Prostate gland (tissue), 2 donors: ENCODE measurements at regions not wholly inside any gene's neighbourhood (a gene's known extent, or its start where the extent isn't known, plus 50 kb on each side); places are given as distances from the start of the nearest gene placed in this dataset.

Experiments used
- DNase-seq: peaks from one replicate; pipeline ENCODE4 v3.0.0-alpha.2; 2019; ENCODE audit warnings: low spot score
- H3K27ac ChIP-seq, 2 donors: fragments of 200-600 bp; sonication (generic); 2 replicates each; pipeline ENCODE4 v1.5.1; 2017 to 2019
- H3K27me3 ChIP-seq: fragments of 200-600 bp; sonication (generic); replicated peaks from 2 replicates; pipeline ENCODE4 v1.5.1; 2019; ENCODE audit not compliant: insufficient read depth
- H3K36me3 ChIP-seq, 2 donors: fragments of 200-600 bp; sonication (generic); 1 replicate in 1 of 2; 2 replicates in 1 of 2; pipeline versions ENCODE4 v1.5.1 to v1.8.1; 2017 to 2019
- H3K4me1 ChIP-seq: fragments of 200-600 bp; sonication (generic); replicated peaks from 2 replicates; pipeline ENCODE4 v1.5.1; 2019
- H3K4me3 ChIP-seq, 2 donors: fragments of 200-600 bp; sonication (generic); 2 replicates each; pipeline ENCODE4 v1.5.1; 2017 to 2019
- H3K9me3 ChIP-seq: fragments of 200-600 bp; sonication (generic); 2 replicates; pipeline ENCODE4 v1.5.1; 2017
- POLR2A ChIP-seq: fragments of 450-650 bp; IDR thresholded peaks from one replicate; pipeline ENCODE4 v1.6.1; 2016; ENCODE audit warnings: antibody characterized with exemption, mild to moderate bottlenecking
- POLR2AphosphoS5 ChIP-seq: sonication (generic); formaldehyde crosslinking; IDR thresholded peaks from one replicate; pipeline ENCODE4 v1.6.1; 2017; ENCODE audit warnings: antibody characterized with exemption
- WGBS: methylation state at CpG from one replicate; pipeline ENCODE4 v1.1.5; 2018; 5-methylcytosine and 5-hydroxymethylcytosine counted together
- intact Hi-C: fragments of 100-400 bp; cut with DNase I; formaldehyde crosslinking; loops from one replicate; pipeline ENCODE4 v1.14.2; 2022
- TF ChIP-seq, protein P1 (sequence below), 4 experiments: fragments of 200-600 bp in 2 of 4; fragments of 450-650 bp in 2 of 4; sonication (generic) in 2 of 4; IDR thresholded peaks; 1 replicate in 3 of 4; 2 replicates in 1 of 4; pipeline ENCODE4 v1.5.1; 2016 to 2019; ENCODE audit warnings: antibody characterized with exemption in 4 of 4, mild to moderate bottlenecking in 2 of 4, moderate library complexity in 2 of 4

DNA sequence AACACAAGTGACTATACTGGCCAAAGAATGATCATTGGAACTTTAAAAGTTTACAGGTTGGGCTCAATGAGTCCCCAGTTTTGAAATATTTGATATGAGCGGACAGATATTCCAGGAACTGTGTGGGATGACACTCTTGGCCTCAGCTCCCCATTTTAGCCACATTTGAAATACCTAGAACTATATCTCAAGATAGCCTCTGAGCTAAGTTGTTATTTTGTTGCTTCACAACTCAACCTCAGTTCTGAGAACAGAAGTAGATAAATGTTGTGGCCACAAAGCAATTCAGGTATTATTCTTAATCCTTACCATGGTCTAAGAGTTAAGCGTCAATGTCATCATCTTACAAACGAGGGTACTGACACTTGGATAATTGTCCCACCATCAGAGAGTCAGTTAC, 172.2 kb upstream of the SETBP1 start:
- WGBS = 92% methylated on average over 3 of the region's 3 CpGs
- Histone ChIP-seq H3K36me3 (no peaks in the 10 kb centered on the region), H3K9me3 (no peaks in the 10 kb centered on the region), H3K27me3 (no peaks in the 10 kb centered on the region), H3K4me3 (no peak overlapping the region), H3K4me1 (no peaks in the 10 kb centered on the region), H3K27ac (no peak overlapping the region)
- intact Hi-C loops = no loop called here
- no peak for DNase-seq
- no peak for TF ChIP-seq POLR2A
- TF ChIP-seq, protein P1, sequence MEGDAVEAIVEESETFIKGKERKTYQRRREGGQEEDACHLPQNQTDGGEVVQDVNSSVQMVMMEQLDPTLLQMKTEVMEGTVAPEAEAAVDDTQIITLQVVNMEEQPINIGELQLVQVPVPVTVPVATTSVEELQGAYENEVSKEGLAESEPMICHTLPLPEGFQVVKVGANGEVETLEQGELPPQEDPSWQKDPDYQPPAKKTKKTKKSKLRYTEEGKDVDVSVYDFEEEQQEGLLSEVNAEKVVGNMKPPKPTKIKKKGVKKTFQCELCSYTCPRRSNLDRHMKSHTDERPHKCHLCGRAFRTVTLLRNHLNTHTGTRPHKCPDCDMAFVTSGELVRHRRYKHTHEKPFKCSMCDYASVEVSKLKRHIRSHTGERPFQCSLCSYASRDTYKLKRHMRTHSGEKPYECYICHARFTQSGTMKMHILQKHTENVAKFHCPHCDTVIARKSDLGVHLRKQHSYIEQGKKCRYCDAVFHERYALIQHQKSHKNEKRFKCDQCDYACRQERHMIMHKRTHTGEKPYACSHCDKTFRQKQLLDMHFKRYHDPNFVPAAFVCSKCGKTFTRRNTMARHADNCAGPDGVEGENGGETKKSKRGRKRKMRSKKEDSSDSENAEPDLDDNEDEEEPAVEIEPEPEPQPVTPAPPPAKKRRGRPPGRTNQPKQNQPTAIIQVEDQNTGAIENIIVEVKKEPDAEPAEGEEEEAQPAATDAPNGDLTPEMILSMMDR (IDR thresholded peaks at IDR 0.05) = no peak
- TF ChIP-seq POLR2AphosphoS5 = no peak

DNA sequence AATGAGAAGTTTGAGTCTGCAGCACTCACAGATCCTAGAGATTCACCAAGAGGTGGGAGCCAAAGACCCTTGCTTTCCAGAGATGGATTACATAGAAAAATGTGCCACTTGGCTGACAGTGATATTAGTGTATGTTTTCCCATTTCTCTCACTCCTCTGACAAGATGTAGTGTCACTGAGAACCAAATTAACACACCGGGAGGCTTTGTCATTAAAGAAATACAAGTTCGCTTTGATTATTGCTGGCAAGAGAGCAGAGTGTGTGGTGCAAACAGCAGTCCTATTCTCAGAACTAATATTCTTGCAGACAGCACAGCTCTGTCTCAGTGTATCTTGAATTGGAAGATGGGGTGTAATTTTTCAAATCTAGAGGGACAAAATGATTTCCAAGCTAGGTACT, 171.6 kb upstream of the SETBP1 start:
- no peak overlapping the region for H3K27ac ChIP-seq
- 80% methylated on average over 2 of the region's 2 CpGs for WGBS
- H3K36me3 ChIP-seq = no peaks in the 10 kb centered on the region
- no peak for DNase-seq
- no peaks in the 10 kb centered on the region for H3K4me1 ChIP-seq
- intact Hi-C loops = no loop called here
- no peaks in the 10 kb centered on the region for H3K27me3 ChIP-seq
- no peak overlapping the region for H3K4me3 ChIP-seq
- H3K9me3 ChIP-seq = no peaks in the 10 kb centered on the region
- TF ChIP-seq, protein P1 (IDR thresholded peaks at IDR 0.05) = no peak
- TF ChIP-seq POLR2A (no peak), POLR2AphosphoS5 (no peak)

DNA sequence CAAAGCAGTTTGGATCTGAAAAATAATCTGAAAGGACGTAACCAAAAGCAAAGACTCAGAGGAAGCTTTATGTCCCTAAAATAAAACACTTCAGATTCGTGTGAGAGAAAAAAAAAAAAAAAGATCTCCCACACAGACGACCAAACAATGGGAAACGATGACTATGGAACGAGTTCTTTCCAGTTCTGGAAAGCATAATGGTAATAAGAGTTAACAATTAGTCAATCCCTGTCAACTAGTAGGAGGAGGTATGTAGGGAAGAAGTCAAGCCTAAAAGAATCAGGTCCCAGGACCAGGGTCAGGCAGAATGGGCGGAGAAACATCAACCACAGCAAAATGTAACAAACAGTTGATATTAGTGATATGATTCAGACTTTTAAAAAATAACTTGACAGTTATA, 170.3 kb upstream of the SETBP1 start:
- Histone ChIP-seq H3K27ac (no peak overlapping the region), H3K9me3 (no peaks in the 10 kb centered on the region), H3K4me3 (no peak overlapping the region), H3K4me1 (no peaks in the 10 kb centered on the region), H3K36me3 (no peaks in the 10 kb centered on the region), H3K27me3 (no peaks in the 10 kb centered on the region)
- TF ChIP-seq POLR2A (no peak), POLR2AphosphoS5 (no peak)
- TF ChIP-seq, protein P1 (IDR thresholded peaks at IDR 0.05) = no peak
- DNase-seq = no peak
- WGBS = 47% methylated on average over 6 of the region's 6 CpGs
- intact Hi-C loops = no loop called here

DNA sequence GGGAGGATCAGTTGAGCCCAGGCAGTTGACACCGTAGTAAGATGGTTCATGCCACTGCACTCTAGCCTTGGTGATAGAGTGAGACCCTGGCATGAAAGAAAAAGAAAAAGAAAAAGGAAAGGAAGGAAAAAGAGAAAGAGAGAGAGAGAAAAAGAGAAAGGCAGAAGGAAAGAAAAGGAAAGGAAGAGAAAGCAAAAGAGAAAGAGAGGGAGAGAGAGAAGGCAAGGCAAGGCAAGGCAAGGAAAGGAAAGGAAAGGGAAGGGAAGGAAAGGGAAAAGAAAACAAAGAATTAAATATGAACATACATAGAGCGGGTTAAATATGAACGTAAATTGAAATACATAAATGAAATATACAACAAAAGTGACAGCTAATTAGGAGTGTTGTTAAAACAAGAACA, 167.5 kb upstream of the SETBP1 start:
- Histone ChIP-seq H3K27me3 (no peaks in the 10 kb centered on the region), H3K36me3 (no peaks in the 10 kb centered on the region), H3K9me3 (no peaks in the 10 kb centered on the region), H3K27ac (no peak overlapping the region), H3K4me3 (no peak overlapping the region), H3K4me1 (no peaks in the 10 kb centered on the region)
- WGBS = over 99% methylated on average over 3 of the region's 3 CpGs
- DNase-seq = no peak
- intact Hi-C loops = no loop called here
- no peak for TF ChIP-seq POLR2AphosphoS5
- TF ChIP-seq POLR2A = no peak
- TF ChIP-seq, protein P1 (IDR thresholded peaks at IDR 0.05) = no peak

DNA sequence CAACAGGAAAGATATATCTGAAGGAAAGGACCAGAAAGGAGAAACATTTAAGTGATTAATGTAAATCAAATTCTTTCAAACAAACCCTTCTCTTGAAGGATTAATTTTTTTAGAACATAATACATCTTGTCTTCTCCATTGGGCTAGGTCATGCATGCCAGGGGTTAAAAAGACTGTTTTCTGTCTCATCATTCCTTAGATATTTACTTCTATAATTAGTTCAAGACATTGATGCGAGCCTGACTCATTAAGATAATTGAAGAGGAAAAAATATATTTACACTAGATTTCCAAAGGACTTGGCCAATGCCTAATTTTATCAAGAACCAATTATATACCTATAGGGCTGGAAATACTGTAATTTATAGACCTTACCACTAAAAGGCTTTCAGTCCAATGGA, 166.6 kb upstream of the SETBP1 start:
- intact Hi-C loops = no loop called here

More for the DNA sequence above, 166.6 kb upstream of the SETBP1 start:
- DNase-seq = no peak
- Histone ChIP-seq H3K27ac (no peak overlapping the region), H3K4me3 (no peak overlapping the region), H3K4me1 (no peaks in the 10 kb centered on the region), H3K27me3 (no peaks in the 10 kb centered on the region), H3K9me3 (no peaks in the 10 kb centered on the region), H3K36me3 (no peaks in the 10 kb centered on the region)
- TF ChIP-seq POLR2A (no peak), POLR2AphosphoS5 (no peak)
- TF ChIP-seq, protein P1 (IDR thresholded peaks at IDR 0.05) = no peak
- 56% methylated on average over 1 of the region's 1 CpG for WGBS
